ENCODE measurements at regions not wholly inside any gene's neighbourhood (a gene's known extent, or its start where the extent isn't known, plus 50 kb on each side); places are given as distances from the start of the nearest gene placed in this dataset.

GRCh38 chr2:48180557-48180956 is 133.9 kb upstream of the FOXN2 start:
- ATAC-seq: no peak
- no peak for DNase-seq

GRCh38 chr2:48183276-48183675 is 131.2 kb upstream of the FOXN2 start:
- Histone ChIP-seq H3K4me1 (no peaks in the 10 kb centered on the region), H3K4me3 (no peak overlapping the region), H3K27ac (no peak overlapping the region), H3K9me3 (no peaks in the 10 kb centered on the region), H3K27me3 (ENCODE audit: low read depth) (no peaks in the 10 kb centered on the region), H3K36me3 (no peaks in the 10 kb centered on the region)
- TF ChIP-seq CTCF (IDR thresholded peaks at IDR 0.05): no peak
- DNase-seq: no peak
- intact Hi-C loops (cut with DNase I): no loop called here
- no peak for ATAC-seq

More at GRCh38 chr2:48180557-48180956, 133.9 kb upstream of the FOXN2 start:
- H3K27me3 ChIP-seq (ENCODE audit: low read depth): no peaks in the 10 kb centered on the region
- no peak overlapping the region for H3K4me3 ChIP-seq
- no peaks in the 10 kb centered on the region for H3K36me3 ChIP-seq
- intact Hi-C loops (cut with DNase I): no loop called here
- no peaks in the 10 kb centered on the region for H3K4me1 ChIP-seq
- no peak overlapping the region for H3K27ac ChIP-seq
- TF ChIP-seq CTCF (IDR thresholded peaks at IDR 0.05): no peak
- no peaks in the 10 kb centered on the region for H3K9me3 ChIP-seq

- DNase-seq: no peak
- H3K27me3 ChIP-seq (ENCODE audit: low read depth): no peaks in the 10 kb centered on the region
- no peak overlapping the region for H3K4me3 ChIP-seq
- no peak for TF ChIP-seq CTCF (IDR thresholded peaks at IDR 0.05)
- no peaks in the 10 kb centered on the region for H3K9me3 ChIP-seq
- no peaks in the 10 kb centered on the region for H3K4me1 ChIP-seq
- intact Hi-C loops (cut with DNase I): no loop called here
- no peak overlapping the region for H3K27ac ChIP-seq
- no peak for ATAC-seq
- H3K36me3 ChIP-seq: no peaks in the 10 kb centered on the region
These were observed 130.5 kb upstream of the FOXN2 start for GRCh38 chr2:48183991-48184390.

GRCh38 chr2:48187503-48187902 is 127.0 kb upstream of the FOXN2 start:
- DNase-seq: no peak
- H3K36me3 ChIP-seq: no peaks in the 10 kb centered on the region
- no peak overlapping the region for H3K4me3 ChIP-seq
- intact Hi-C loops (cut with DNase I): no loop called here
- H3K27me3 ChIP-seq (ENCODE audit: low read depth): no peaks in the 10 kb centered on the region
- H3K9me3 ChIP-seq: no peaks in the 10 kb centered on the region
- no peaks in the 10 kb centered on the region for H3K4me1 ChIP-seq
- ATAC-seq: no peak
- no peak for TF ChIP-seq CTCF (IDR thresholded peaks at IDR 0.05)
- H3K27ac ChIP-seq: no peak overlapping the region

- no peak overlapping the region for H3K4me3 ChIP-seq
- no peaks in the 10 kb centered on the region for H3K27me3 ChIP-seq (ENCODE audit: low read depth)
- peak; percentile 63 for DNase-seq
- H3K9me3 ChIP-seq: no peaks in the 10 kb centered on the region
- intact Hi-C loops (cut with DNase I): no loop called here
- ATAC-seq: peak; percentile 64 to 83
- no peak overlapping the region for H3K27ac ChIP-seq
- H3K36me3 ChIP-seq: no peaks in the 10 kb centered on the region
- H3K4me1 ChIP-seq: no peaks in the 10 kb centered on the region
- TF ChIP-seq CTCF (IDR thresholded peaks at IDR 0.05): no peak
These were observed 124.8 kb upstream of the FOXN2 start for GRCh38 chr2:48189552-48190228.
